Chondrocyte (in vitro differentiated cells): ENCODE measurements at regions not wholly inside any gene's neighbourhood (a gene's known extent, or its start where the extent isn't known, plus 50 kb on each side); places are given as distances from the start of the nearest gene placed in this dataset.

Experiments used
- DNase-seq: peaks from one replicate; pipeline ENCODE4 v3.0.0; 2021; ENCODE audit warnings: mixed read lengths, low spot score
- H3K27ac Mint-ChIP-seq: one replicate; pipeline ENCODE4 v1.8.0; 2021; ENCODE audit warnings: mild to moderate bottlenecking, moderate library complexity, mixed read lengths; ENCODE audit not compliant: unreplicated experiment
- H3K27me3 Mint-ChIP-seq: 2 replicates; pipeline ENCODE4 v1.8.0; 2021; ENCODE audit warnings: low read depth, mixed read lengths
- H3K36me3 Mint-ChIP-seq: 2 replicates; pipeline ENCODE4 v1.8.0; 2021; ENCODE audit warnings: low read depth, mixed read lengths
- H3K4me1 Mint-ChIP-seq: 2 replicates; pipeline ENCODE4 v1.8.0; 2021; ENCODE audit warnings: low read depth, mild to moderate bottlenecking, mixed read lengths
- H3K4me3 Mint-ChIP-seq: one replicate; pipeline ENCODE4 v1.8.0; 2021; ENCODE audit warnings: mild to moderate bottlenecking, moderate library complexity, mixed read lengths; ENCODE audit not compliant: unreplicated experiment
- H3K9me3 Mint-ChIP-seq: 2 replicates; pipeline ENCODE4 v1.8.0; 2021; ENCODE audit warnings: low read depth, mixed read lengths
- TF ChIP-seq, protein P1 (sequence below): fragments of 200-600 bp; sonication (generic); IDR thresholded peaks from 2 replicates; pipeline ENCODE4 v1.5.0; 2021; ENCODE audit warnings: antibody characterized with exemption, mild to moderate bottlenecking, moderate library complexity

DNA sequence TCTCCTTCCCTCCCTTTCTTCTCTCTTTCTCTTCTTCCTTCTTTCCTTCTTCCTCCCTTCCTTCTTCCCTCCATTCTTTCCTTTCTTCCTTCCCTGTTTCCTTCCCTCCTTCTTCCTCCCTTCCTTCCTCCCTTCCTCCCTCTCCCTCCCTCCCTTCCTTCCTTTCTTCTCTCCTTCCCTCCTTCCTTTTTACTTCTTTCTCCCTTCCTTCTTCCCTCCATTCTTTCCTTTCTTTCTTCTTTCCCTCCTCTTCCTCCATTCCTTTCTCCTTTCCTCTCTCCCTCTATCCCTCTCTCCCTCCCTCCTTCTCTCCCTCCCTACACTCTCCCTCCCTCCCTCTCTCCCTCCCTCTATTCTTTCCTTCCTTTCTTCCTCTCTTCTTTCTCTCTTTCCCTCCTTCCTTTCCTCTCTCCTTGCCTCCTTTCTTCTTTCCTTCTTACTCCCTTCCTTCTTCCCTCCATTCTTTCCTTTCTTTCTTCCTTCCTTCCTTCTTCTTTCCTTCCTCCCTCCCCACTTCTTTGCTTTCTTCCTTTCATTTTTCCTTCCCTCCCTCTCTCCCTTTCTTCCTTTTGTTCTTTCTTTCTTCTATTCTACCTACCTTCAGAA is 200.4 kb upstream of the SSTR4 start:
- DNase-seq = no peak
- Mint-ChIP-seq H3K36me3 (peaks cover 2% of the 10 kb centered on the region), H3K4me1 (peaks cover 39% of the 10 kb centered on the region), H3K27me3 (no peaks in the 10 kb centered on the region), H3K4me3 (no peak overlapping the region), H3K27ac (no peak overlapping the region), H3K9me3 (no peaks in the 10 kb centered on the region)
- TF ChIP-seq, protein P1, sequence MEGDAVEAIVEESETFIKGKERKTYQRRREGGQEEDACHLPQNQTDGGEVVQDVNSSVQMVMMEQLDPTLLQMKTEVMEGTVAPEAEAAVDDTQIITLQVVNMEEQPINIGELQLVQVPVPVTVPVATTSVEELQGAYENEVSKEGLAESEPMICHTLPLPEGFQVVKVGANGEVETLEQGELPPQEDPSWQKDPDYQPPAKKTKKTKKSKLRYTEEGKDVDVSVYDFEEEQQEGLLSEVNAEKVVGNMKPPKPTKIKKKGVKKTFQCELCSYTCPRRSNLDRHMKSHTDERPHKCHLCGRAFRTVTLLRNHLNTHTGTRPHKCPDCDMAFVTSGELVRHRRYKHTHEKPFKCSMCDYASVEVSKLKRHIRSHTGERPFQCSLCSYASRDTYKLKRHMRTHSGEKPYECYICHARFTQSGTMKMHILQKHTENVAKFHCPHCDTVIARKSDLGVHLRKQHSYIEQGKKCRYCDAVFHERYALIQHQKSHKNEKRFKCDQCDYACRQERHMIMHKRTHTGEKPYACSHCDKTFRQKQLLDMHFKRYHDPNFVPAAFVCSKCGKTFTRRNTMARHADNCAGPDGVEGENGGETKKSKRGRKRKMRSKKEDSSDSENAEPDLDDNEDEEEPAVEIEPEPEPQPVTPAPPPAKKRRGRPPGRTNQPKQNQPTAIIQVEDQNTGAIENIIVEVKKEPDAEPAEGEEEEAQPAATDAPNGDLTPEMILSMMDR = no peak

DNA sequence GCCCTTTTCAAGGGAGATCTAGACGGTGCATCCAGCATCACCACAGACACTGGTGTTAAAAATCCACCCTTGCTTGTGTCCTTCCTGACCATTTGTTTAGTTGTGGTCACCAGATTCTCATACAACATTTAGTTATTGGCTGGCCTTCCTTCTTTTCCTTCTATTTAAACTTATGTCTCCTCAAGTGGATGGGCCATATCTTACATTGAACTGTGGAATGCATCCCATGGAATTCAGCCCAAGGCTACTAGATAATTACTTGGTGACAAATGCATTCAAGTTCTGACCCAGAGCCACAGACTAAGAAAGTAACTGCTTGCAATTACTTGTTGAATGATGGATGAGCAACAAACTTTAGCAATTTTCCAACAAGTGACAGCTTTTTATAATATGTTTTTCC is 198.9 kb upstream of the SSTR4 start:
- H3K4me1 Mint-ChIP-seq = peaks cover 42% of the 10 kb centered on the region
- peak overlapping the region; percentile 66 for H3K27ac Mint-ChIP-seq
- no peak overlapping the region for H3K4me3 Mint-ChIP-seq
- H3K36me3 Mint-ChIP-seq = no peaks in the 10 kb centered on the region
- TF ChIP-seq, protein P1 = no peak
- DNase-seq = no peak
- no peaks in the 10 kb centered on the region for H3K9me3 Mint-ChIP-seq
- H3K27me3 Mint-ChIP-seq = no peaks in the 10 kb centered on the region

DNA sequence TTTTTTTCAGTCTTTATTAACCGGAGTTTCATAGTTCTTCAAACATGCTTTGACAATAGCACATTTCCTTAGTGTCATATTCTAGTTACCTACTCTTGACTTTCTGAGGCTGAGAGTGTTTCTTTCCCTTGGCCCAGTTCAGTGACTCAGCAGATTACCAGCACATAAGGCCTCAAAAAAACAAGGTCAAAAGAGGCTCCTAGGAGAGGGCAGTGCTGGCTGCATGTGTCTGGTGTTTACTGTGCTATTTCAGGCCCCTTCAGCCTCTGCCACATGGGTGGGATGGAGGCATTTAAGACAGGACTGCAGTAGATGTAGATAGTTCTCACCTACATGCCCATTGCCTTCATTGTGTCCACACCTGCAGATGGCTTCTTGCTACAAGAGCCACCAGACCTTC is 198.2 kb upstream of the SSTR4 start:
- Mint-ChIP-seq H3K9me3 (no peaks in the 10 kb centered on the region), H3K36me3 (no peaks in the 10 kb centered on the region), H3K27ac (peak overlapping the region; percentile 66), H3K27me3 (no peaks in the 10 kb centered on the region), H3K4me3 (no peak overlapping the region), H3K4me1 (peaks cover 43% of the 10 kb centered on the region)
- TF ChIP-seq, protein P1 = no peak
- no peak for DNase-seq

DNA sequence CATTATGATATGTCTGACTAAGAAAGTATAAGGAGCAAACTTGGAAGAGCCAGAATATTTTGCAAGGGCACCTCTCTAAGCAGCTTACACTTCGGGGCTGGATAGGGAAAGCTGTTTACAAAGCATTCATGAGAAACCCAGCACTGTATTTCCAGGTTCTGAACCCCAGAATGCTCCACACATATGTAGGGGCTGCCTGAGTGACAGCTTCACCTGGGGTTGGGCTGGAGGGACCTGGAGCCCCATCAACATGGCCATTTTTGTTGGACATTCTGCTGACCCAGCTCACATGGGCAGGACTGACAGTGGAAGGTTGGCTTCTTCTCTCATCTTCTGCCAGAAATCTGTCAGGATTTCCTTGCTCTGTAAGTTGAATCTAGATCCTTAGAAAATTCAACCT is 197.1 kb upstream of the SSTR4 start:
- Mint-ChIP-seq H3K27ac (no peak overlapping the region), H3K9me3 (no peaks in the 10 kb centered on the region), H3K4me3 (no peak overlapping the region), H3K27me3 (no peaks in the 10 kb centered on the region), H3K4me1 (peaks cover 37% of the 10 kb centered on the region), H3K36me3 (no peaks in the 10 kb centered on the region)
- no peak for DNase-seq
- TF ChIP-seq, protein P1 = no peak

DNA sequence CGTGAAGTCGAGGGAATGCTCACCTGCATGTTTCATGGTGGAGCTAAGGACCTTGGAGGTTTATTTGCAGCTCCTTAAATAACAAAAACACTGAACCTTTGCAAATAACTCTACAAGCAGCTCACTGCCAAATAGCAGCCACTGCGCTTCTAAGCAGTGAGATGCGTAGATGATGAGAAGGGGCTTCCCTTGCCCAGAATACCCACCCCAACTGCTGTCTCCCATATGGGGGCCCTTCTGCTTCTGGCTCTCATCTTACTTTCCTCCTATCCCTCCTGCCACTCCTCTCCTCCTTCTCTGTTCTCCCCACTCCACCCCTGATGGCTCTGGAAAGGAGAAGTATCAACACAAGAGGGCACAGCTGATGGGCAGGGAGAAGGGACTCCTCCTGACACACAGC is 193.3 kb upstream of the SSTR4 start:
- Mint-ChIP-seq H3K4me1 (peaks cover 11% of the 10 kb centered on the region), H3K4me3 (no peak overlapping the region), H3K27ac (no peak overlapping the region), H3K9me3 (no peaks in the 10 kb centered on the region), H3K27me3 (no peaks in the 10 kb centered on the region), H3K36me3 (peaks cover 2% of the 10 kb centered on the region)
- TF ChIP-seq, protein P1 = no peak
- DNase-seq = no peak
